Loucy (cell line): ENCODE measurements at regions not wholly inside any gene's neighbourhood (a gene's known extent, or its start where the extent isn't known, plus 50 kb on each side); places are given as distances from the start of the nearest gene placed in this dataset.

Experiments
- H2AFZ ChIP-seq: fragments of 200-600 bp; sonication (generic); 2 replicates; pipeline ENCODE4 v1.6.0; 2016; ENCODE audit warnings: antibody characterized with exemption, mild to moderate bottlenecking, low read length, moderate library complexity
- H3F3A ChIP-seq: fragments of 200-600 bp; 2 replicates; pipeline ENCODE4 v1.6.0; 2016; ENCODE audit warnings: antibody characterized with exemption, low read depth, mild to moderate bottlenecking
- H3K27me3 ChIP-seq: fragments of 200-600 bp; sonication (generic); 2 replicates; pipeline ENCODE4 v1.6.1; 2014; ENCODE audit warnings: low read length, mild to moderate bottlenecking; ENCODE audit not compliant: insufficient read depth, poor library complexity, severe bottlenecking
- H3K36me3 ChIP-seq: fragments of 200-600 bp; sonication (generic); 2 replicates; pipeline ENCODE4 v1.6.1; 2016; ENCODE audit warnings: low read length; ENCODE audit not compliant: insufficient read depth
- H3K4me1 ChIP-seq: fragments of 200-600 bp; sonication (generic); 2 replicates; pipeline ENCODE4 v1.5.1; 2014; ENCODE audit warnings: low read length, mild to moderate bottlenecking; ENCODE audit not compliant: insufficient read depth, poor library complexity, severe bottlenecking
- H3K4me2 ChIP-seq: fragments of 200-600 bp; sonication (generic); 2 replicates; pipeline ENCODE4 v1.6.0; 2014; ENCODE audit warnings: antibody characterized with exemption, low read length, low read depth, mild to moderate bottlenecking; ENCODE audit not compliant: poor library complexity, severe bottlenecking
- H3K4me3 ChIP-seq: fragments of 200-600 bp; sonication (generic); 2 replicates; pipeline ENCODE4 v1.5.1; 2014; ENCODE audit warnings: low read length, mild to moderate bottlenecking, mixed read lengths; ENCODE audit not compliant: poor library complexity, severe bottlenecking
- H3K79me2 ChIP-seq: fragments of 200-600 bp; sonication (generic); 2 replicates; pipeline ENCODE4 v1.6.1; 2014; ENCODE audit warnings: low read length; ENCODE audit not compliant: insufficient read depth
- H3K9ac ChIP-seq: fragments of 200-600 bp; sonication (generic); 2 replicates; pipeline ENCODE4 v1.6.0; 2014; ENCODE audit warnings: mild to moderate bottlenecking, low read depth, low read length, moderate library complexity; ENCODE audit not compliant: poor library complexity, severe bottlenecking
- H3K9me2 ChIP-seq: fragments of 200-600 bp; sonication (generic); replicated peaks from 2 replicates; pipeline ENCODE4 v1.6.1; 2016; ENCODE audit warnings: low read depth, low read length, mixed read lengths
- H3K9me3 ChIP-seq: fragments of 200-600 bp; sonication (generic); 2 replicates; pipeline ENCODE4 v1.6.1; 2014; ENCODE audit warnings: mild to moderate bottlenecking, antibody characterized with exemption, low read length, low read depth; ENCODE audit not compliant: insufficient read depth
- H4K20me1 ChIP-seq: fragments of 200-600 bp; sonication (generic); 2 replicates; pipeline ENCODE4 v1.6.0; 2014; ENCODE audit warnings: antibody characterized with exemption, low read length, mild to moderate bottlenecking; ENCODE audit not compliant: insufficient read depth, poor library complexity, severe bottlenecking
- EZH2phosphoT487 ChIP-seq: fragments of 200-600 bp; IDR thresholded peaks from 2 replicates; pipeline ENCODE4 v1.6.1; 2018; ENCODE audit warnings: antibody characterized with exemption, mild to moderate bottlenecking, moderate library complexity, borderline replicate concordance
- TF ChIP-seq, protein P1 (sequence below): fragments of 200-600 bp; sonication (generic); conservative IDR thresholded peaks from 2 replicates; pipeline ENCODE4 v1.5.1; 2014; ENCODE audit warnings: mild to moderate bottlenecking, antibody characterized with exemption, low read length

GRCh38 chr6:66623050-66623449 lies 916.0 kb upstream of the EYS start:
- H3K27me3 ChIP-seq, result no peaks in the 10 kb centered on the region
- H3K4me2 ChIP-seq, result no peak overlapping the region
- no peak overlapping the region for H2AFZ ChIP-seq
- H3F3A ChIP-seq, result no peaks in the 10 kb centered on the region
- H3K36me3 ChIP-seq, result no peaks in the 10 kb centered on the region
- no peaks in the 10 kb centered on the region for H4K20me1 ChIP-seq
- no peak overlapping the region for H3K9ac ChIP-seq
- no peaks in the 10 kb centered on the region for H3K9me2 ChIP-seq
- no peaks in the 10 kb centered on the region for H3K9me3 ChIP-seq
- H3K4me1 ChIP-seq, result no peaks in the 10 kb centered on the region
- no peak for TF ChIP-seq EZH2phosphoT487
- TF ChIP-seq, protein P1, sequence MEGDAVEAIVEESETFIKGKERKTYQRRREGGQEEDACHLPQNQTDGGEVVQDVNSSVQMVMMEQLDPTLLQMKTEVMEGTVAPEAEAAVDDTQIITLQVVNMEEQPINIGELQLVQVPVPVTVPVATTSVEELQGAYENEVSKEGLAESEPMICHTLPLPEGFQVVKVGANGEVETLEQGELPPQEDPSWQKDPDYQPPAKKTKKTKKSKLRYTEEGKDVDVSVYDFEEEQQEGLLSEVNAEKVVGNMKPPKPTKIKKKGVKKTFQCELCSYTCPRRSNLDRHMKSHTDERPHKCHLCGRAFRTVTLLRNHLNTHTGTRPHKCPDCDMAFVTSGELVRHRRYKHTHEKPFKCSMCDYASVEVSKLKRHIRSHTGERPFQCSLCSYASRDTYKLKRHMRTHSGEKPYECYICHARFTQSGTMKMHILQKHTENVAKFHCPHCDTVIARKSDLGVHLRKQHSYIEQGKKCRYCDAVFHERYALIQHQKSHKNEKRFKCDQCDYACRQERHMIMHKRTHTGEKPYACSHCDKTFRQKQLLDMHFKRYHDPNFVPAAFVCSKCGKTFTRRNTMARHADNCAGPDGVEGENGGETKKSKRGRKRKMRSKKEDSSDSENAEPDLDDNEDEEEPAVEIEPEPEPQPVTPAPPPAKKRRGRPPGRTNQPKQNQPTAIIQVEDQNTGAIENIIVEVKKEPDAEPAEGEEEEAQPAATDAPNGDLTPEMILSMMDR, result no peak
- H3K4me3 ChIP-seq, result no peak overlapping the region
- no peaks in the 10 kb centered on the region for H3K79me2 ChIP-seq

DNA sequence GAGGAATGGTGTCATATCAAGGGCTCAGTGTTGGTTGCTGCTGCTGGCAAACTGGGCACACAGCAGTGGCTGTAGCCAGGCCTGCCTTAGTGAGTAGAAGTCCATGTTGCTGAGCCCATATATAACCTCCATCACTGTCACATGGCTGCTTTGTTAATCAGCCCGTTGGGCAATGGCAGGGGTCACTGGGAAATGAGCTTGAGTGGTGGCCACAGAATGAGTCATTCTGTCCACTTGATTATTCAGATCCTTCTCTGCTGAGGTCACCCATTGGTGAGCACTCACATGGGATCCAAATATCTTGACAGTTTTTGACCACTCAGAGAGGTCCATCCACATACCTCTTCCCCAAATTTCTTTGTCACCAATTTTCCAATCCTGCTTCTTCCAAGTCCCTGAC lies 898.9 kb upstream of the EYS start:
- no peak overlapping the region for H3K4me3 ChIP-seq
- no peak overlapping the region for H3K9ac ChIP-seq
- TF ChIP-seq, protein P1, result no peak
- no peaks in the 10 kb centered on the region for H3K27me3 ChIP-seq
- no peaks in the 10 kb centered on the region for H3K9me3 ChIP-seq
- no peaks in the 10 kb centered on the region for H3F3A ChIP-seq
- H3K9me2 ChIP-seq, result no peaks in the 10 kb centered on the region
- no peak overlapping the region for H2AFZ ChIP-seq
- no peak overlapping the region for H3K4me2 ChIP-seq
- H3K4me1 ChIP-seq, result no peaks in the 10 kb centered on the region
- H4K20me1 ChIP-seq, result no peaks in the 10 kb centered on the region
- no peaks in the 10 kb centered on the region for H3K36me3 ChIP-seq
- no peaks in the 10 kb centered on the region for H3K79me2 ChIP-seq

- Histone ChIP-seq H3K4me3 (no peak overlapping the region), H3K4me2 (no peak overlapping the region), H3K27me3 (no peaks in the 10 kb centered on the region), H3K9me2 (no peaks in the 10 kb centered on the region), H3K4me1 (no peaks in the 10 kb centered on the region), H3K9me3 (0 out of 2 replicates have a peak, but pooled peaks cover 5% of the 10 kb centered on the region), H4K20me1 (no peaks in the 10 kb centered on the region), H3K9ac (no peak overlapping the region), H3F3A (no peaks in the 10 kb centered on the region), H3K79me2 (no peaks in the 10 kb centered on the region), H3K36me3 (no peaks in the 10 kb centered on the region), H2AFZ (no peak overlapping the region)
- TF ChIP-seq, protein P1, result no peak
- no peak for TF ChIP-seq EZH2phosphoT487
These were observed 898.0 kb upstream of the EYS start for GRCh38 chr6:66605011-66605410.
